Testis (tissue), 2 donors: ENCODE measurements at regions not wholly inside any gene's neighbourhood (a gene's known extent, or its start where the extent isn't known, plus 50 kb on each side); places are given as distances from the start of the nearest gene placed in this dataset.

Experiments
- DNase-seq: peaks from one replicate; pipeline ENCODE4 v3.0.0-alpha.2; 2019
- H3K27ac ChIP-seq, 2 donors: fragments of 200-600 bp; sonication (generic); one replicate each; pipeline ENCODE4 v1.5.1; 2019
- H3K27me3 ChIP-seq: fragments of 200-600 bp; sonication (generic); one replicate; pipeline ENCODE4 v1.5.1; 2019
- H3K36me3 ChIP-seq: fragments of 200-600 bp; sonication (generic); one replicate; pipeline ENCODE4 v1.5.1; 2017; ENCODE audit warnings: low read depth; ENCODE audit errors: missing control alignments
- H3K4me1 ChIP-seq: fragments of 200-600 bp; sonication (generic); one replicate; pipeline ENCODE4 v1.5.1; 2019
- H3K4me3 ChIP-seq, 2 donors: fragments of 200-600 bp; sonication (generic); one replicate each; pipeline ENCODE4 v1.5.1; 2017 to 2019
- H3K9me3 ChIP-seq: fragments of 200-600 bp; sonication (generic); one replicate; pipeline ENCODE4 v1.5.1; 2017
- POLR2A ChIP-seq: fragments of 450-650 bp; IDR thresholded peaks from one replicate; pipeline ENCODE4 v1.6.1; 2017; ENCODE audit warnings: antibody characterized with exemption, mild to moderate bottlenecking, moderate library complexity
- WGBS, 2 donors: methylation state at CpG; one replicate each; pipeline ENCODE4 v1.1.5; 2018; 5-methylcytosine and 5-hydroxymethylcytosine counted together
- intact Hi-C: fragments of 100-400 bp; cut with DNase I; formaldehyde crosslinking; loops from one replicate; pipeline ENCODE4 v1.15.1; 2023; ENCODE audit warnings: low total_unique reads
- TF ChIP-seq, protein P1 (sequence below), 3 experiments: fragments of 450-650 bp in 2 of 3; fragments of 200-600 bp in 1 of 3; sonication (generic) in 1 of 3; IDR thresholded peaks; one replicate each; pipeline ENCODE4 v1.5.1; 2016 to 2019; ENCODE audit warnings: antibody characterized with exemption in 3 of 3, mild to moderate bottlenecking in 2 of 3, moderate library complexity in 1 of 3

DNA sequence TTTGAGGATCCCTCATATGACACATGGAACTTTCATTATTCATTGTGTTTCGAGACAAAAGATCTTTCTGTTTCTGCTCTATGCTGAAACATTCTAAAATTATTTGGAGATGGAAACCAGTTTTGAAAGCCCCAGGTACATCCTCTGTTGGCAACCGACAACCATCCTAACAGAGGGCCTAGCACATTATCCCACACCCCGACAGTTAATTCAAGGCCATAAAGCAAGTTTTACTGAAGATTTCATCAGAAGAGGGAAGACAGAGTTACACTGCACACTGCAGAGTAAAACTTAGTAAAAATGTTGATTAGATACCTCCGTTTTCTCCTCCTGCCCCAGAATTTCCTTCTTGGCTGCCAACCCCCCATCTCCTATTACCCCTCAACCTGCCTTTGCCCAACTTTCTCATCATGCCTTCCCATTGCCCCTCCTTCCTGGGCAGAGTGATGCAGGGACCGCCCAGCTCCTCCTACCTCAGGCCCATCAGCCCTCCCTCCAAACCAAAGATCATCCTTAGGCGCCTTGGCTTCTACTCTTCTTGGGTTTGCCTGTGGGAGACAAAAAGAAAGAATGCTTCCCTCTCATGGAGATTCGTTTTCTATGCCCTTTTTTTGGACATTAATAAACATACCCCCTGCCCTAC lies 52.9 kb upstream of the CITED4 start:
- H3K4me1 ChIP-seq, result peaks cover 6% of the 10 kb centered on the region
- peak overlapping the region in 1 of 2 donors; percentile 2 for H3K27ac ChIP-seq
- no peaks in the 10 kb centered on the region for H3K27me3 ChIP-seq
- TF ChIP-seq, protein P1, sequence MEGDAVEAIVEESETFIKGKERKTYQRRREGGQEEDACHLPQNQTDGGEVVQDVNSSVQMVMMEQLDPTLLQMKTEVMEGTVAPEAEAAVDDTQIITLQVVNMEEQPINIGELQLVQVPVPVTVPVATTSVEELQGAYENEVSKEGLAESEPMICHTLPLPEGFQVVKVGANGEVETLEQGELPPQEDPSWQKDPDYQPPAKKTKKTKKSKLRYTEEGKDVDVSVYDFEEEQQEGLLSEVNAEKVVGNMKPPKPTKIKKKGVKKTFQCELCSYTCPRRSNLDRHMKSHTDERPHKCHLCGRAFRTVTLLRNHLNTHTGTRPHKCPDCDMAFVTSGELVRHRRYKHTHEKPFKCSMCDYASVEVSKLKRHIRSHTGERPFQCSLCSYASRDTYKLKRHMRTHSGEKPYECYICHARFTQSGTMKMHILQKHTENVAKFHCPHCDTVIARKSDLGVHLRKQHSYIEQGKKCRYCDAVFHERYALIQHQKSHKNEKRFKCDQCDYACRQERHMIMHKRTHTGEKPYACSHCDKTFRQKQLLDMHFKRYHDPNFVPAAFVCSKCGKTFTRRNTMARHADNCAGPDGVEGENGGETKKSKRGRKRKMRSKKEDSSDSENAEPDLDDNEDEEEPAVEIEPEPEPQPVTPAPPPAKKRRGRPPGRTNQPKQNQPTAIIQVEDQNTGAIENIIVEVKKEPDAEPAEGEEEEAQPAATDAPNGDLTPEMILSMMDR (IDR thresholded peaks at IDR 0.05), result no peak
- TF ChIP-seq POLR2A, result no peak
- 71 to 76% methylated on average over 7 of the region's 7 CpGs for WGBS, 2 donors
- intact Hi-C loops, result no loop called here
- H3K36me3 ChIP-seq, result no peaks in the 10 kb centered on the region
- no peak overlapping the region for H3K4me3 ChIP-seq
- DNase-seq, result no peak
- H3K9me3 ChIP-seq, result no peaks in the 10 kb centered on the region

DNA sequence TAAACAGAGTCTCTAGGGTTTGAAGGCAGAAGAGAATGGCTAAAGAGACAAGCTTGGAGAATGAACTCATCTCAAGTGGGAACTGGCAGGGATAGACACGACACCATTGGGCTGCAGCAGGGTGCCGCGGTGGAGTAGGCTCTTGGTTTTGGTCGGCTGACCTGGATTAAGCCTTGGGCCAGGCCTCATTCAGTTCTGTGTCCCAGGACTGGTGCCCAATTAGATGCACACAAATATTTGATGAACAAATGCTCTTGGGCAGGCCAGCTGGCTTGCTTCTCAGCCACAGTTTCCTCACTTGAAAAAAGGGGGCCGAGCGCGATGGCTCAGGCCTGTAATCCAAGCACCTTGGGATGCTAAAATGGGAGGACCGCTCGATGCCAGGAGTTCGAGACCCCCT lies 53.4 kb upstream of the CITED4 start:
- H3K36me3 ChIP-seq, result no peaks in the 10 kb centered on the region
- WGBS, 2 donors, result 95% methylated on average over 10 of the region's 10 CpGs
- intact Hi-C loops, result no loop called here
- peaks cover 6% of the 10 kb centered on the region for H3K4me1 ChIP-seq
- H3K27me3 ChIP-seq, result no peaks in the 10 kb centered on the region
- H3K27ac ChIP-seq, result no peak overlapping the region
- DNase-seq, result no peak
- no peaks in the 10 kb centered on the region for H3K9me3 ChIP-seq
- TF ChIP-seq POLR2A, result no peak
- no peak overlapping the region for H3K4me3 ChIP-seq

DNA sequence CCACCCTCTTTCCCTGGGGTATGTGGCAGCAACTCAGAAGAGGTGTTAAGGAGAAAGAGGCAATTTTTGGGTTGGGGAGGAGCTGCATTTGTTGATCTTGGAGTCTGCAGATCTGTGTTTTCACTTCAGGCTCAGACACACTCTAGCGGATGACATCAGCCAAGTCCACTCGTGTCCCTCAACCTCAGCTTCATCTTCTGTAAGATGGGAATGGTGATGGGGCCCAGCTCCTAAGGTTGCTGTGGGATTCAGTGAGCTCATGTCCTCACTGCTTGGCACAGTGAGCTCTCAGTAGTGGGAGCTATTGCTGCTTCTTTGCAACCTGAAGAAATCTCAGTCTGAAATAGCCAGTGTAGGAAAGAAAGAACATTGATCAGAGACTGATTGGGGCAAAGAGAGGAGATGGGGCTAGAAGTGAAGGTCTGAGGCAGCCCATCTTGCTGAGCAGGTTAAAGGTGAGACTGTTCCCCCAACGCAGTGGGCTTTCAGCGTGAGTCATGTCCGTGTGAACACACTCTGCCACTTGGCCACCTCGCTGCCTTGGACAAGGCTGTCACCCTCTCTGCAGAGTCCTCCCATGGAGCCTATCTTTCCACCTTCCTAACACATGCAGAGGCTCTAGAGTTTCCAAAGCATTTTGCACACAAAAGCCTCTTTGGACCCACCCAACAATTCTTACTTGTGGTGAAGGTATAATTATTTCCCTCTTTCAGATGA lies 56.0 kb upstream of the CITED4 start:
- H3K9me3 ChIP-seq, result no peaks in the 10 kb centered on the region
- no peaks in the 10 kb centered on the region for H3K36me3 ChIP-seq
- H3K4me1 ChIP-seq, result no peaks in the 10 kb centered on the region
- no peaks in the 10 kb centered on the region for H3K27me3 ChIP-seq
- intact Hi-C loops, result no loop called here
- 72 to 75% methylated on average over 6 of the region's 6 CpGs for WGBS, 2 donors
- H3K4me3 ChIP-seq, result no peak overlapping the region
- peak overlapping the region in 1 of 2 donors; percentile 63 for H3K27ac ChIP-seq
- DNase-seq, result no peak
- TF ChIP-seq, protein P1 (IDR thresholded peaks at IDR 0.05), result no peak

DNA sequence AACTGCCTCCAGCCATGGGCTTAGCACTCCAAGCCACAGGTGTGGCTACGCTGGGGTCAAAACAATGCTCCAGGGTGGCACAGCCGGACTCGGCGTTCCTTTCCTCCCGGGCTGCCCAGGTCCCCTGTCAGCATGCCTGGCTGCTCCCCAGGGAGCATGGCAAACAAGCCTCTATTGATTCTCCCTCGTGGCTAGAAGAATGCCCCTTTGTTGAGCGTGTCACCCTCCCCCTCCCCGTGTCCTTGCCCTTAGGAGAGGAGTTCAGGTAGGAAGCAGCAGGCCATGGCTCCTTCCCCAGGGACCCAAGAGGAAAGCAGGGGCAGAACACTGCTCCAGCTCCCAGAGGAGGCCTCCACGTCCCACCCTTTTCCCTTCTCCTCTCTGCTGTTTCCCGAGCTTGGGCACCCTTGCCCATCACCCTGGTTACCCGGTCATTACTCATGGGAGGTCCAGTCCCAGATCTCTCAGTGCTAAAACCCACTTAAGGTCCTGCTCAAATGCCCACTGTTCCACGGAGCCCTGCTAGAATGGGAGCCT lies 57.4 kb upstream of the CITED4 start:
- no peak overlapping the region for H3K4me3 ChIP-seq
- intact Hi-C loops, result no loop called here
- WGBS, 2 donors, result 69 to 86% methylated on average over 11 to 12 of the region's 12 CpGs
- DNase-seq, result peak; percentile 90
- TF ChIP-seq, protein P1 (IDR thresholded peaks at IDR 0.05), result no peak
- no peak for TF ChIP-seq POLR2A
- H3K9me3 ChIP-seq, result no peaks in the 10 kb centered on the region
- no peaks in the 10 kb centered on the region for H3K27me3 ChIP-seq
- peak overlapping the region; percentile 59 to 63 for H3K27ac ChIP-seq
- no peaks in the 10 kb centered on the region for H3K36me3 ChIP-seq
- H3K4me1 ChIP-seq, result no peaks in the 10 kb centered on the region

DNA sequence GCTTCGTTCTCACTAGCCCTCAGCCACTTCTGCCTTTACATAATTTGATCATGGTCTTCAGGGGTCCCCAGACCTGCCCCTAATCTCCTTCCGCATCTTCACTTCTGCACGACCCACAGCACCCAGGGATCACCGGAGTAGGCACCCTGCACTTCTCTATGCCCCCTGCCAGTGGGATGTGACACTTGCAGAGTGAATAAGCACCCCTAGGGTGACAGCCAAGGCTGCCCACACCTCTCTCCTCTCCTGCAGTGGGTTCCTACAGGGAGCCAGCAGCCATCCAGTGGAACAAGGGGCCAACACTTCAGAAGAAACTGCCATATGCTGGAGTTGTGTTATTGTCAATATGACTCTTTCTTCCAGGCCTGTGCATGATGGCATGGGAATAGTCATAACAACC lies 58.0 kb upstream of the CTPS1 start:
- TF ChIP-seq POLR2A, result no peak
- TF ChIP-seq, protein P1 (IDR thresholded peaks at IDR 0.05), result no peak
- 81 to 89% methylated on average over 4 of the region's 4 CpGs for WGBS, 2 donors
- no peak for DNase-seq
- Histone ChIP-seq H3K36me3 (no peaks in the 10 kb centered on the region), H3K27me3 (no peaks in the 10 kb centered on the region), H3K9me3 (no peaks in the 10 kb centered on the region), H3K27ac (no peak overlapping the region), H3K4me1 (no peaks in the 10 kb centered on the region), H3K4me3 (no peak overlapping the region)
- intact Hi-C loops, result no loop called here
